ENCODE measurements at regions not wholly inside any gene's neighbourhood (a gene's known extent, or its start where the extent isn't known, plus 50 kb on each side); places are given as distances from the start of the nearest gene placed in this dataset.

- Histone ChIP-seq H3K36me3 (no peaks in the 10 kb centered on the region), H3K4me1 (no peaks in the 10 kb centered on the region; the same call in 1 of the 2 replicates), H3K9me3 (no peaks in the 10 kb centered on the region), H3K4me3 (ENCODE audit: low read depth, low read length) (no peak overlapping the region), H3K27me3 (no peaks in the 10 kb centered on the region)
- DNase-seq: no peak
- TF ChIP-seq, protein P1, sequence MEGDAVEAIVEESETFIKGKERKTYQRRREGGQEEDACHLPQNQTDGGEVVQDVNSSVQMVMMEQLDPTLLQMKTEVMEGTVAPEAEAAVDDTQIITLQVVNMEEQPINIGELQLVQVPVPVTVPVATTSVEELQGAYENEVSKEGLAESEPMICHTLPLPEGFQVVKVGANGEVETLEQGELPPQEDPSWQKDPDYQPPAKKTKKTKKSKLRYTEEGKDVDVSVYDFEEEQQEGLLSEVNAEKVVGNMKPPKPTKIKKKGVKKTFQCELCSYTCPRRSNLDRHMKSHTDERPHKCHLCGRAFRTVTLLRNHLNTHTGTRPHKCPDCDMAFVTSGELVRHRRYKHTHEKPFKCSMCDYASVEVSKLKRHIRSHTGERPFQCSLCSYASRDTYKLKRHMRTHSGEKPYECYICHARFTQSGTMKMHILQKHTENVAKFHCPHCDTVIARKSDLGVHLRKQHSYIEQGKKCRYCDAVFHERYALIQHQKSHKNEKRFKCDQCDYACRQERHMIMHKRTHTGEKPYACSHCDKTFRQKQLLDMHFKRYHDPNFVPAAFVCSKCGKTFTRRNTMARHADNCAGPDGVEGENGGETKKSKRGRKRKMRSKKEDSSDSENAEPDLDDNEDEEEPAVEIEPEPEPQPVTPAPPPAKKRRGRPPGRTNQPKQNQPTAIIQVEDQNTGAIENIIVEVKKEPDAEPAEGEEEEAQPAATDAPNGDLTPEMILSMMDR (IDR thresholded peaks at IDR 0.05; ENCODE audit: low read depth, low read length): no peak
Measured at GRCh38 chr11:70532731-70533130, 134.4 kb downstream of the CTTN start.

DNA sequence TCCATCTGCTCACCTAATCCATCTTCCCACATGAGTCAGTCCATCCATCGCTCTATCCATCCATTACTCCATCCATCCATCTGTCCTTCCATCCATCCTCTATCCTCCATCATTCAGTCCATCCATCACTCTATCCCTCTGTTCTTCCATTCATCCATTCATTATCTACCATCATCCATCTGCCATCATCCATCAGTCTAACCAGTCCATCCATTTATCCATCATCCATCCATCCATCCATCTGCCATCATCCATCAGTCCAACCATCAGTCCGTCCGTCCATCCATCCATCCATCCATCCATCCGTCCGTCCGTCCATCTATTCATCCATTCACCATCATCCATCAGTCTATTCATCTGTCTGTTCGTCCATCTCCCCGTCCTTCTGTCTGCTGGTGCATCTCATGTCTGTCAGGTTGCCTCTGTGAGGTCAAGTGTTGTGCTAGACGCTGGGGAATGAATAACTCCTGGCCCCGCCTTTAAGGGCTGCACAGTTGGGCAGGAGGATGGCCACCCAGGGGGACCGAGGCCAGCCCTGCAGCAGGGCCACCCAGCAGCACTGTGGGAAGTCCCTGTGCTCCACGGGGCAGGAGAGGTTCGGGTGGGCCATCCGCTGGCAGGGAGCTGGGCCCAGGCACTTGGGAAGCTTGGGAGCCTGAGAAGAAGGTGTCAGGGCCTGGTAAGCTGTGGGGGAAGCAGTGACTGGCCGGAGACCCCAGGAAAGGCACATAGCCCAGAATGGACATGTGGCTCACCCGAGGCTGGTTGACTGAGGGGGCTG lies 137.1 kb downstream of the CTTN start:
- Histone ChIP-seq H3K27me3 (no peaks in the 10 kb centered on the region), H3K4me1 (peaks cover 19% of the 10 kb centered on the region), H3K36me3 (no peaks in the 10 kb centered on the region), H3K9me3 (no peaks in the 10 kb centered on the region), H3K4me3 (ENCODE audit: low read depth, low read length) (no peak overlapping the region)
- no peak for DNase-seq
- TF ChIP-seq, protein P1 (IDR thresholded peaks at IDR 0.05; ENCODE audit: low read depth, low read length): no peak

GRCh38 chr11:70536051-70536877 lies 137.9 kb downstream of the CTTN start:
- no peak for DNase-seq
- H3K9me3 ChIP-seq: no peaks in the 10 kb centered on the region
- TF ChIP-seq, protein P1 (IDR thresholded peaks at IDR 0.05; ENCODE audit: low read depth, low read length): no peak
- no peak overlapping the region for H3K4me3 ChIP-seq (ENCODE audit: low read depth, low read length)
- no peaks in the 10 kb centered on the region for H3K27me3 ChIP-seq
- no peaks in the 10 kb centered on the region for H3K36me3 ChIP-seq
- H3K4me1 ChIP-seq: peaks cover 19% of the 10 kb centered on the region

GRCh38 chr11:70537576-70538571 lies 139.5 kb downstream of the CTTN start:
- Histone ChIP-seq H3K4me1 (peaks cover 19% of the 10 kb centered on the region), H3K9me3 (no peaks in the 10 kb centered on the region), H3K27me3 (no peaks in the 10 kb centered on the region), H3K36me3 (no peaks in the 10 kb centered on the region), H3K4me3 (ENCODE audit: low read depth, low read length) (no peak overlapping the region)
- DNase-seq: no peak
- TF ChIP-seq, protein P1 (IDR thresholded peaks at IDR 0.05; ENCODE audit: low read depth, low read length): no peak

DNA sequence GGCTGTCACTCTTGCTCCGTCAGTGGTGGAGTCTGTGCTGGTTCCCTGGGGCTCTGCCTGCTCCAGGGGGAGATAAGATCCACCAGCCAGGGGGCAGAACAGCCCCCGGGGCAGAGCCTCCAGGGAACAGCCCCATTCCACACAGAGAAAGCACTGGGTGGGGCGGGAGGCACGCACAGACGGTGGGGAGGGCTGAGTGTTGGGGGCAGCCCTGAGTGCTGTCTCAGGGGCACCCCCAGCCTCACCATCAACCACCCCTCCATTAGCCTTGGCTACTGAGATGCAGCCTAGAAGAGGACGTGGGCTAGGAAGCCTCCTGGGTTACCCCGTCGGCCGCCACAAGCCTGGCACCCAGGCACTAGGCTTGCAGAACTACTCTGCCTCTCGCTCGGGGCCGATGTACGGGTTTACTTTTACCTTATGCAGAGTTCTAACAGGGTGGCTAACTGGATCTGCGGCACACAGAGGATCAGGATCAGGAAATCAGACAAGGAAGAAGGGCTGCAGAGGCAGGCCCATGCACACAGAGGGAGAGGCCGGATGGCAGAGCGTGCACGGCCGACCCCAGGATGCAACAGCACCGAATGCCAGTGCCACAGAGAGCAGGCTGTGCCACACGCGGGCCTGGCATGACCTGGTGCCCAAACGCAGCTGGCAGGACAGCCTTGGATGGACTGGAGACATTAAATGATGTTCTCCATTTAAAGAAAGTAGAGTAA lies 140.5 kb downstream of the CTTN start:
- Histone ChIP-seq H3K4me3 (ENCODE audit: low read depth, low read length) (no peak overlapping the region), H3K36me3 (no peaks in the 10 kb centered on the region), H3K4me1 (peaks cover 19% of the 10 kb centered on the region), H3K27me3 (no peaks in the 10 kb centered on the region), H3K9me3 (no peaks in the 10 kb centered on the region)
- TF ChIP-seq, protein P1 (IDR thresholded peaks at IDR 0.05; ENCODE audit: low read depth, low read length): no peak
- peak; percentile 55 for DNase-seq

Measured in BE2C (cell line).